Activated naive CD4-positive, alpha-beta T cell treated with anti-CD3 and anti-CD28 coated beads, Interleukin-2, amount 50 U/mL, for 72 hours (primary cell): ENCODE measurements at regions not wholly inside any gene's neighbourhood (a gene's known extent, or its start where the extent isn't known, plus 50 kb on each side); places are given as distances from the start of the nearest gene placed in this dataset.

Experiments used
- ATAC-seq, 2 donors: fragments of 150-1000 bp; cut with Tn5 transposase; 2 replicates each; pipeline ENCODE4 v1.10.0; 2021; ENCODE audit warnings: mild to moderate bottlenecking in 2 of 2, moderate library complexity in 2 of 2
- DNase-seq, 2 donors: peaks; one replicate each; pipeline ENCODE4 v3.0.0; 2021 to 2022; ENCODE audit warnings: low spot score in 2 of 2
- H3K27ac Mint-ChIP-seq, 2 donors: one replicate each; pipeline ENCODE4 v1.8.0; 2022; ENCODE audit warnings: mild to moderate bottlenecking in 2 of 2, mixed read lengths in 2 of 2
- H3K36me3 Mint-ChIP-seq, 2 donors: one replicate each; pipeline ENCODE4 v1.8.0; 2022; ENCODE audit warnings: mixed read lengths in 2 of 2
- H3K9me3 Mint-ChIP-seq, 2 donors: one replicate each; pipeline ENCODE4 v1.8.0; 2022; ENCODE audit warnings: mixed read lengths in 2 of 2

- Mint-ChIP-seq H3K36me3 (no peaks in the 10 kb centered on the region), H3K27ac (no peak overlapping the region), H3K9me3 (peaks cover 8 to 29% of the 10 kb centered on the region in 2 donors)
- DNase-seq (no peak), ATAC-seq (no peak)
Observed at GRCh38 chr1:68938051-68938666, 441.3 kb upstream of the DEPDC1 start.

GRCh38 chr1:68950036-68950435 is 453.2 kb upstream of the DEPDC1 start:
- no peak for ATAC-seq
- no peaks in the 10 kb centered on the region for H3K36me3 Mint-ChIP-seq

GRCh38 chr1:68953311-68953710 is 456.4 kb upstream of the DEPDC1 start:
- DNase-seq (no peak), ATAC-seq (no peak)
- Mint-ChIP-seq H3K36me3 (no peaks in the 10 kb centered on the region), H3K27ac (no peak overlapping the region), H3K9me3 (peaks cover 7 to 33% of the 10 kb centered on the region in 2 donors)

More at GRCh38 chr1:68950036-68950435, 453.2 kb upstream of the DEPDC1 start:
- H3K9me3 Mint-ChIP-seq = peaks cover 14 to 36% of the 10 kb centered on the region in 2 donors
- no peak overlapping the region for H3K27ac Mint-ChIP-seq
- DNase-seq = no peak

- Mint-ChIP-seq H3K9me3 (peaks cover 7 to 27% of the 10 kb centered on the region in 2 donors), H3K27ac (no peak overlapping the region), H3K36me3 (no peaks in the 10 kb centered on the region)
- DNase-seq (no peak), ATAC-seq (no peak)
Observed at GRCh38 chr1:68954841-68955240, 458.0 kb upstream of the DEPDC1 start.

- Mint-ChIP-seq H3K9me3 (peaks cover 7 to 26% of the 10 kb centered on the region in 2 donors), H3K36me3 (no peaks in the 10 kb centered on the region), H3K27ac (no peak overlapping the region)
- DNase-seq (no peak), ATAC-seq (no peak)
Observed at GRCh38 chr1:68955424-68955823, 458.5 kb upstream of the DEPDC1 start.

- Mint-ChIP-seq H3K9me3 (peaks cover 4 to 14% of the 10 kb centered on the region in 2 donors), H3K36me3 (no peaks in the 10 kb centered on the region), H3K27ac (no peak overlapping the region)
- DNase-seq = no peak
- ATAC-seq = no peak
Observed at GRCh38 chr1:68958958-68959357, 462.1 kb upstream of the DEPDC1 start.

- Mint-ChIP-seq H3K36me3 (no peaks in the 10 kb centered on the region), H3K9me3 (peaks cover 4 to 14% of the 10 kb centered on the region in 2 donors), H3K27ac (no peak overlapping the region)
- no peak for ATAC-seq
- DNase-seq = no peak
Observed at GRCh38 chr1:68959461-68960030, 462.7 kb upstream of the DEPDC1 start.

- H3K36me3 Mint-ChIP-seq = no peaks in the 10 kb centered on the region
- H3K9me3 Mint-ChIP-seq = peaks cover 4 to 14% of the 10 kb centered on the region in 2 donors
- H3K27ac Mint-ChIP-seq = no peak overlapping the region
- DNase-seq (no peak), ATAC-seq (no peak)
Observed at GRCh38 chr1:68961143-68961542, 464.3 kb upstream of the DEPDC1 start.

GRCh38 chr1:68963353-68963752 is 466.5 kb upstream of the DEPDC1 start:
- Mint-ChIP-seq H3K9me3 (peaks cover 1 to 9% of the 10 kb centered on the region in 2 donors), H3K36me3 (peaks cover 0 to 4% of the 10 kb centered on the region in 2 donors), H3K27ac (no peak overlapping the region)
- no peak for ATAC-seq
- no peak for DNase-seq

GRCh38 chr1:68969441-68969840 is 472.6 kb upstream of the DEPDC1 start:
- Mint-ChIP-seq H3K27ac (no peak overlapping the region), H3K36me3 (peaks cover 0 to 4% of the 10 kb centered on the region in 2 donors), H3K9me3 (peaks cover 5 to 11% of the 10 kb centered on the region in 2 donors)
- DNase-seq (no peak), ATAC-seq (no peak)

GRCh38 chr1:68970571-68970970 is 473.7 kb upstream of the DEPDC1 start:
- no peak for DNase-seq
- Mint-ChIP-seq H3K36me3 (peaks cover 0 to 4% of the 10 kb centered on the region in 2 donors), H3K27ac (no peak overlapping the region), H3K9me3 (peaks cover 5 to 11% of the 10 kb centered on the region in 2 donors)
- ATAC-seq = no peak

- Mint-ChIP-seq H3K36me3 (no peaks in the 10 kb centered on the region), H3K9me3 (peaks cover 0 to 10% of the 10 kb centered on the region in 2 donors), H3K27ac (no peak overlapping the region)
- ATAC-seq (no peak), DNase-seq (no peak)
Observed at GRCh38 chr1:68973459-68974244, 476.8 kb upstream of the DEPDC1 start.

GRCh38 chr1:68974447-68974846 is 477.6 kb upstream of the DEPDC1 start:
- ATAC-seq = no peak
- H3K9me3 Mint-ChIP-seq = peaks cover 0 to 5% of the 10 kb centered on the region in 2 donors

GRCh38 chr1:68975212-68975933 is 478.5 kb upstream of the DEPDC1 start:
- ATAC-seq (no peak), DNase-seq (no peak)
- peaks cover 0 to 3% of the 10 kb centered on the region in 2 donors for H3K9me3 Mint-ChIP-seq
- H3K36me3 Mint-ChIP-seq = no peaks in the 10 kb centered on the region
- no peak overlapping the region for H3K27ac Mint-ChIP-seq

More at GRCh38 chr1:68974447-68974846, 477.6 kb upstream of the DEPDC1 start:
- H3K27ac Mint-ChIP-seq = no peak overlapping the region
- H3K36me3 Mint-ChIP-seq = no peaks in the 10 kb centered on the region
- no peak for DNase-seq

GRCh38 chr1:68976916-68977610 is 480.2 kb upstream of the DEPDC1 start:
- H3K36me3 Mint-ChIP-seq = no peaks in the 10 kb centered on the region
- ATAC-seq (no peak), DNase-seq (no peak)
- peaks cover 0 to 8% of the 10 kb centered on the region in 2 donors for H3K9me3 Mint-ChIP-seq
- no peak overlapping the region for H3K27ac Mint-ChIP-seq

- DNase-seq = no peak
- Mint-ChIP-seq H3K9me3 (peaks cover 0 to 5% of the 10 kb centered on the region in 2 donors), H3K36me3 (no peaks in the 10 kb centered on the region), H3K27ac (no peak overlapping the region)
- no peak for ATAC-seq
Observed at GRCh38 chr1:68979891-68980290, 483.0 kb upstream of the DEPDC1 start.
